ENCODE measurements at regions not wholly inside any gene's neighbourhood (a gene's known extent, or its start where the extent isn't known, plus 50 kb on each side); places are given as distances from the start of the nearest gene placed in this dataset.
"Not testable (repeated sequence)": the region's sequence is repeated elsewhere in the genome, so short reads cannot be mapped to it uniquely, and the experiment has no call there.

DNA sequence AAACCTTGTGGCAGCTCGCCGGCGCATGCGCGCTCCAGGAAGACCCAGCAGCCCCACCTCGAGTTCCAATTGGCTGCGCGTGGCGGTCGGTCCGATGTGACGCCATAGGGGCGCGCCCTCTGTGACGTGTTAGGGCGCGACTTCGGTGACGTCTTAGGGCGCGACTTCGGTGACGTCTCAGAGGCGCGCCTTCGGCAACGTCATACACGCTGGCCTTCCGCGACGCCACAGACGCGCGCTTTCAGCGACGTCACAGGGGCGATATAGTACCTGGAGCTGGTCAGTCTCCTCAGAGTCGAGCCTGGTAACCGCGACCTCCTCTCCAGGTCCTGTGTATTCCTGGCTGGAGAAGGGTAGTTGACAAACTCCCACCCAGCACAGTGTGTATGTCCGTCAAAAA is 304.4 kb upstream of the ZNF722 start:
- not testable (repeated sequence) for H3K27me3 Mint-ChIP-seq, H3K4me3 Mint-ChIP-seq, H3K27ac Mint-ChIP-seq

More for the DNA sequence above, 304.4 kb upstream of the ZNF722 start:
- not testable (repeated sequence) for H3K9me3 Mint-ChIP-seq, H3K36me3 Mint-ChIP-seq, H3K4me1 Mint-ChIP-seq

Measured in IgD-negative memory B cell (primary cell).